ENCODE measurements at regions not wholly inside any gene's neighbourhood (a gene's known extent, or its start where the extent isn't known, plus 50 kb on each side); places are given as distances from the start of the nearest gene placed in this dataset.

DNA sequence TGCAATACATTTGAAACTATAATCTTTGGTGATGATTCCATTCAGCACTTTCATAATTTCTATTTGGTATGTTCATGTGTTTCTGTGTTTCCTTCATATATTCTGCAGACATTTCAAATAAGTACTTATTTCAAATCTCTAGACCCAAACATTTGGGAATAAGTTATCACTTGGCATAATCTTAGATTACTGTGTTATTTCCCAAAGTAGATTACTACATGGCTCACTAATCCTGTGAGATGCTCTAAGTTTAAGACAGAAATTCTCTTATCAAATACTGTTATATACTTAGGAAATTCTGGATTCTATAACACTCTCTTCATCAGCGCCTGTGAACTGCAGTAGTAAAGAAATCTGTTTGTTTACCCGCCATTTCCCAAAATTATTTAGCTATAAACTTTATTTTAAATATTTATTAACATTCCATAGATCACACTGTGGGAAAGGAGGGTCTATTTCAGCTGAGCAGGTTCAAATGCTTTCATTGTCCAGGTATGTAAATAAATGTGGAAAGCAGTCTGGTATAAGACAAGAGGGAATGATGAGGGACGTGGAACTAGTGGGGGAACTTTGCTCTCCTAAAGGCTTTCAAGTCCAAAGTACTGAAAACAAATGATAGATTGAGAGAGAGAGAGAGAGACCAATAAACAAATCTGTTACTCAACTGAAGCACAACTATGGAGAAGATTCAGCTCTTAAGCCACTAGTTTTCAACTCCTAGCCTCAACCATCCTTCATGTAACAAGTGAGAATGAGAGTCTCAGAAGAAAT is 61.8 kb upstream of the TOM1L1 start:
- no peaks in the 10 kb centered on the region for H3K4me1 ChIP-seq (ENCODE audit: control insufficient read depth, extremely low read depth, insufficient read depth, low read length)
- no peak overlapping the region for H2AFZ ChIP-seq (ENCODE audit: control insufficient read depth, low read length)
- no peak for FAIRE-seq
- dilution Hi-C loops (cut with MboI; ENCODE audit: extremely low pct_ligation_motif_present, low sequenced_read_pairs), result no loop called here
- H4K20me1 ChIP-seq (ENCODE audit: control insufficient read depth, extremely low read depth, insufficient read depth, low read length), result no peaks in the 10 kb centered on the region
- no peak overlapping the region for H3K27ac ChIP-seq (ENCODE audit: control insufficient read depth, insufficient read depth, low read length)
- TF ChIP-seq, protein P1, sequence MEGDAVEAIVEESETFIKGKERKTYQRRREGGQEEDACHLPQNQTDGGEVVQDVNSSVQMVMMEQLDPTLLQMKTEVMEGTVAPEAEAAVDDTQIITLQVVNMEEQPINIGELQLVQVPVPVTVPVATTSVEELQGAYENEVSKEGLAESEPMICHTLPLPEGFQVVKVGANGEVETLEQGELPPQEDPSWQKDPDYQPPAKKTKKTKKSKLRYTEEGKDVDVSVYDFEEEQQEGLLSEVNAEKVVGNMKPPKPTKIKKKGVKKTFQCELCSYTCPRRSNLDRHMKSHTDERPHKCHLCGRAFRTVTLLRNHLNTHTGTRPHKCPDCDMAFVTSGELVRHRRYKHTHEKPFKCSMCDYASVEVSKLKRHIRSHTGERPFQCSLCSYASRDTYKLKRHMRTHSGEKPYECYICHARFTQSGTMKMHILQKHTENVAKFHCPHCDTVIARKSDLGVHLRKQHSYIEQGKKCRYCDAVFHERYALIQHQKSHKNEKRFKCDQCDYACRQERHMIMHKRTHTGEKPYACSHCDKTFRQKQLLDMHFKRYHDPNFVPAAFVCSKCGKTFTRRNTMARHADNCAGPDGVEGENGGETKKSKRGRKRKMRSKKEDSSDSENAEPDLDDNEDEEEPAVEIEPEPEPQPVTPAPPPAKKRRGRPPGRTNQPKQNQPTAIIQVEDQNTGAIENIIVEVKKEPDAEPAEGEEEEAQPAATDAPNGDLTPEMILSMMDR (optimal IDR thresholded peaks at IDR 0.05 in 1 of 3, IDR thresholded peaks at IDR 0.05 in 1 of 3, conservative IDR thresholded peaks at IDR 0.05 in 1 of 3; ENCODE audit: extremely low read depth in 1 of 3, insufficient read depth in 2 of 3, low read length in 3 of 3), result no peak
- TF ChIP-seq EZH2 (IDR thresholded peaks at IDR 0.05; ENCODE audit: low read length), result no peak
- no peaks in the 10 kb centered on the region for H3K9me3 ChIP-seq (ENCODE audit: control insufficient read depth, low read depth, low read length)
- H3K4me2 ChIP-seq (ENCODE audit: control insufficient read depth, extremely low read depth, insufficient read depth, low read depth, low read length), result no peak overlapping the region
- DNase-seq (ENCODE audit: low read depth, low spot score), result no peak
- H3K4me3 ChIP-seq (ENCODE audit: control insufficient read depth in 2 of 3, extremely low read depth in 1 of 3, insufficient read depth in 2 of 3, low read depth in 1 of 3, low read length in 3 of 3), result no peak overlapping the region
- H3K79me2 ChIP-seq (ENCODE audit: control insufficient read depth, insufficient read depth, low read length), result no peaks in the 10 kb centered on the region
- H3K9me1 ChIP-seq (ENCODE audit: control insufficient read depth, extremely low read depth, insufficient read depth, low read length), result no peaks in the 10 kb centered on the region
- no peaks in the 10 kb centered on the region for H3K27me3 ChIP-seq (ENCODE audit: control insufficient read depth, extremely low read depth, insufficient read depth, low read length)
- H3K9ac ChIP-seq (ENCODE audit: control insufficient read depth, extremely low read depth, insufficient read depth, low read length), result no peak overlapping the region
- H3K36me3 ChIP-seq (ENCODE audit: control insufficient read depth in 2 of 2, extremely low read depth in 1 of 2, insufficient read depth in 2 of 2, low read length in 2 of 2), result no peaks in the 10 kb centered on the region

DNA sequence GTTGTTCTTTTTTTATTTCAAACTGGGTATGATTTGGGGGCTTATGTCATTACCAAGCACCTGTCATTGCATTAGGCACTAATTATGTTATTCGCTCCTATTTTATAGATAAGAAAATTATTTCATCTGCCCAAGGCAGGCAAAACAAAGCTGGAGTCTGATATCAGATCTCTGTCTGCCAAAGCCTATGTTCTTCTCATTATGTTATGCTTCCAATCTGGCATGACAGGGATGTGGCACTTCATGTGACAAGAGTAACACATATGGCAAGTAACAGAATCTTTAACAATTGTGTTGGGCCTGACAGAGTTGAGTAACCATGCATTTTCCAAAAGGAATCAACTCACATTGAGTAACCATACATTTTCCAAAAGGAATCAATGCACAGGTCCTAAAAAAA is 61.2 kb upstream of the TOM1L1 start:
- H3K9ac ChIP-seq (ENCODE audit: control insufficient read depth, extremely low read depth, insufficient read depth, low read length), result no peak overlapping the region
- no peaks in the 10 kb centered on the region for H3K4me1 ChIP-seq (ENCODE audit: control insufficient read depth, extremely low read depth, insufficient read depth, low read length)
- FAIRE-seq (no peak), DNase-seq (ENCODE audit: low read depth, low spot score) (no peak)
- no peak overlapping the region for H3K4me2 ChIP-seq (ENCODE audit: control insufficient read depth, extremely low read depth, insufficient read depth, low read depth, low read length)
- no peaks in the 10 kb centered on the region for H3K9me1 ChIP-seq (ENCODE audit: control insufficient read depth, extremely low read depth, insufficient read depth, low read length)
- H3K27ac ChIP-seq (ENCODE audit: control insufficient read depth, insufficient read depth, low read length), result no peak overlapping the region
- no peaks in the 10 kb centered on the region for H3K9me3 ChIP-seq (ENCODE audit: control insufficient read depth, low read depth, low read length)
- no peak overlapping the region for H3K4me3 ChIP-seq (ENCODE audit: control insufficient read depth in 2 of 3, extremely low read depth in 1 of 3, insufficient read depth in 2 of 3, low read depth in 1 of 3, low read length in 3 of 3)
- dilution Hi-C loops (cut with MboI; ENCODE audit: extremely low pct_ligation_motif_present, low sequenced_read_pairs), result no loop called here
- H4K20me1 ChIP-seq (ENCODE audit: control insufficient read depth, extremely low read depth, insufficient read depth, low read length), result no peaks in the 10 kb centered on the region
- no peaks in the 10 kb centered on the region for H3K36me3 ChIP-seq (ENCODE audit: control insufficient read depth in 2 of 2, extremely low read depth in 1 of 2, insufficient read depth in 2 of 2, low read length in 2 of 2)
- H3K27me3 ChIP-seq (ENCODE audit: control insufficient read depth, extremely low read depth, insufficient read depth, low read length), result no peaks in the 10 kb centered on the region
- no peaks in the 10 kb centered on the region for H3K79me2 ChIP-seq (ENCODE audit: control insufficient read depth, insufficient read depth, low read length)
- no peak overlapping the region for H2AFZ ChIP-seq (ENCODE audit: control insufficient read depth, low read length)
- no peak for TF ChIP-seq EZH2 (IDR thresholded peaks at IDR 0.05; ENCODE audit: low read length)
